ENCODE measurements at regions not wholly inside any gene's neighbourhood (a gene's known extent, or its start where the extent isn't known, plus 50 kb on each side); places are given as distances from the start of the nearest gene placed in this dataset. TPM values are rescaled to one million over a fixed set of nuclear protein-coding genes. Genes with fewer than 3 reads are reported as not detected.

DNA sequence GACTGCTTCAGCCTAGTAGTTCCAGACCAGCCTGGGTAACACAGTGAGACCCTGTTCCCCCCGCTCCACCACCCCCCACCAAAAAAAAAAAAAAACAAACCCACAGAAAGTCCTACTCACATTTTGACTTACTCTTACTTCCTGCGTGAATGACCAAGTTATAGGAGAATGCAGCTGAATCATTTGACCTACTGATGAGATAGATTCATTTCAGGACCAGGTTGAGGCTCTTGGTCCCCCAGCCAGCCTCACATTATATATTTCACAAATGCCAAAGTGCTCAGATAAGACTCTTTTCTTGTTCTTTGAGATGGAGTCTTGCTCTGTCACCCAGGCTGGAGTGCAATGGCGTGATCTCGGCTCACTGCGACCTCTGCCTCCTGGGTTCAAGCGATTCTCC is 70.2 kb downstream of the KLF5 start:
- no peak overlapping the region for H3K4me3 ChIP-seq
- 88 to 94% methylated on average over 6 of the region's 6 CpGs for WGBS, 2 donors
- H3K36me3 ChIP-seq: no peaks in the 10 kb centered on the region
- no peaks in the 10 kb centered on the region for H3K9me3 ChIP-seq
- no peak for DNase-seq (ENCODE audit: low spot score in 2 of 2)
- no peak overlapping the region for H3K27ac ChIP-seq
- H3K4me1 ChIP-seq: no peaks in the 10 kb centered on the region
- H3K27me3 ChIP-seq: no peaks in the 10 kb centered on the region
- TF ChIP-seq POLR2A (IDR thresholded peaks at IDR 0.05): no peak
- no peak for TF ChIP-seq EP300 (IDR thresholded peaks at IDR 0.05)
- TF ChIP-seq, protein P1, sequence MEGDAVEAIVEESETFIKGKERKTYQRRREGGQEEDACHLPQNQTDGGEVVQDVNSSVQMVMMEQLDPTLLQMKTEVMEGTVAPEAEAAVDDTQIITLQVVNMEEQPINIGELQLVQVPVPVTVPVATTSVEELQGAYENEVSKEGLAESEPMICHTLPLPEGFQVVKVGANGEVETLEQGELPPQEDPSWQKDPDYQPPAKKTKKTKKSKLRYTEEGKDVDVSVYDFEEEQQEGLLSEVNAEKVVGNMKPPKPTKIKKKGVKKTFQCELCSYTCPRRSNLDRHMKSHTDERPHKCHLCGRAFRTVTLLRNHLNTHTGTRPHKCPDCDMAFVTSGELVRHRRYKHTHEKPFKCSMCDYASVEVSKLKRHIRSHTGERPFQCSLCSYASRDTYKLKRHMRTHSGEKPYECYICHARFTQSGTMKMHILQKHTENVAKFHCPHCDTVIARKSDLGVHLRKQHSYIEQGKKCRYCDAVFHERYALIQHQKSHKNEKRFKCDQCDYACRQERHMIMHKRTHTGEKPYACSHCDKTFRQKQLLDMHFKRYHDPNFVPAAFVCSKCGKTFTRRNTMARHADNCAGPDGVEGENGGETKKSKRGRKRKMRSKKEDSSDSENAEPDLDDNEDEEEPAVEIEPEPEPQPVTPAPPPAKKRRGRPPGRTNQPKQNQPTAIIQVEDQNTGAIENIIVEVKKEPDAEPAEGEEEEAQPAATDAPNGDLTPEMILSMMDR (IDR thresholded peaks at IDR 0.05): no peak

Small RNAs in the stretch of these regions (small RNA-seq; reads per million reads assigned to genes)
- gene AL162376.1: not detected
- gene RNU4-10P: not detected
- not detected for gene RNY1P8
